ENCODE measurements at regions not wholly inside any gene's neighbourhood (a gene's known extent, or its start where the extent isn't known, plus 50 kb on each side); places are given as distances from the start of the nearest gene placed in this dataset.

GRCh38 chr2:104109356-104109755 is 744.6 kb upstream of the POU3F3 start:
- Histone ChIP-seq H4K20me1 (ENCODE audit: control insufficient read depth, insufficient read depth, insufficient read length) (no peaks in the 10 kb centered on the region), H2BK120ac (ENCODE audit: low read depth, low read length, poor library complexity, severe bottlenecking) (no peak overlapping the region), H3K4me1 (ENCODE audit: insufficient read depth, low read length) (no peaks in the 10 kb centered on the region), H2BK5ac (ENCODE audit: insufficient read length, low read length) (no peak overlapping the region), H3K23ac (ENCODE audit: insufficient read length, low read depth, low read length) (no peak overlapping the region), H2AK5ac (ENCODE audit: insufficient read length, low read length) (no peak overlapping the region), H3K4me2 (ENCODE audit: insufficient read depth, insufficient read length, low read length) (no peak overlapping the region), H2BK20ac (ENCODE audit: low read depth, low read length, poor library complexity, severe bottlenecking) (no peak overlapping the region), H4K5ac (ENCODE audit: insufficient read length, low read depth, low read length) (no peak overlapping the region), H3K79me2 (ENCODE audit: insufficient read depth, low read length) (no peaks in the 10 kb centered on the region), H4K91ac (ENCODE audit: insufficient read length, low read depth, low read length) (no peak overlapping the region), H2AFZ (ENCODE audit: low read length) (no peak overlapping the region), H3T11ph (ENCODE audit: low read length) (no peak overlapping the region), H2BK15ac (ENCODE audit: low read depth, low read length) (no peak overlapping the region), H3K9me3 (ENCODE audit: control insufficient read depth, low read depth, low read length) (no peaks in the 10 kb centered on the region), H2BK12ac (ENCODE audit: insufficient read length, low read depth, low read length) (no peak overlapping the region), H3K79me1 (ENCODE audit: insufficient read depth, low read depth, low read length, poor library complexity, severe bottlenecking) (no peaks in the 10 kb centered on the region), H3K14ac (ENCODE audit: insufficient read depth, low read length) (no peak overlapping the region), H3K56ac (ENCODE audit: insufficient read length, low read depth, low read length) (no peak overlapping the region), H3K4ac (ENCODE audit: low read depth, low read length) (no peak overlapping the region), H3K27me3 (ENCODE audit: insufficient read depth, low read length) (no peaks in the 10 kb centered on the region), H3K18ac (ENCODE audit: insufficient read length, low read depth, low read length) (no peak overlapping the region), H3K27ac (ENCODE audit: insufficient read length, low read depth, low read length) (no peak overlapping the region), H3K9ac (ENCODE audit: extremely low read depth, insufficient read length, low read length) (no peak overlapping the region), H3K23me2 (ENCODE audit: insufficient read length, low read depth, low read length, poor library complexity, severe bottlenecking) (no peaks in the 10 kb centered on the region), H4K8ac (replicated peaks; ENCODE audit: insufficient read length, low read depth, low read length) (no peak overlapping the region)
- Mint-ChIP-seq H3K27me3 (ENCODE audit: low read depth) (no peaks in the 10 kb centered on the region; the same call in 1 of the 2 replicates), H3K4me3 (no peak overlapping the region), H3K9me3 (no peaks in the 10 kb centered on the region), H3K27ac (no peak overlapping the region), H3K36me3 (ENCODE audit: insufficient read depth in 1 of 3, low read depth in 3 of 3) (no peaks in the 10 kb centered on the region), H3K4me1 (no peaks in the 10 kb centered on the region)
- DNase-seq, result no peak
- WGBS (ENCODE audit: extremely low coverage, insufficient read length, low lambda C conversion rate), result no CpG with 5 or more reads among the region's 8 CpGs
- TF ChIP-seq, protein P1, sequence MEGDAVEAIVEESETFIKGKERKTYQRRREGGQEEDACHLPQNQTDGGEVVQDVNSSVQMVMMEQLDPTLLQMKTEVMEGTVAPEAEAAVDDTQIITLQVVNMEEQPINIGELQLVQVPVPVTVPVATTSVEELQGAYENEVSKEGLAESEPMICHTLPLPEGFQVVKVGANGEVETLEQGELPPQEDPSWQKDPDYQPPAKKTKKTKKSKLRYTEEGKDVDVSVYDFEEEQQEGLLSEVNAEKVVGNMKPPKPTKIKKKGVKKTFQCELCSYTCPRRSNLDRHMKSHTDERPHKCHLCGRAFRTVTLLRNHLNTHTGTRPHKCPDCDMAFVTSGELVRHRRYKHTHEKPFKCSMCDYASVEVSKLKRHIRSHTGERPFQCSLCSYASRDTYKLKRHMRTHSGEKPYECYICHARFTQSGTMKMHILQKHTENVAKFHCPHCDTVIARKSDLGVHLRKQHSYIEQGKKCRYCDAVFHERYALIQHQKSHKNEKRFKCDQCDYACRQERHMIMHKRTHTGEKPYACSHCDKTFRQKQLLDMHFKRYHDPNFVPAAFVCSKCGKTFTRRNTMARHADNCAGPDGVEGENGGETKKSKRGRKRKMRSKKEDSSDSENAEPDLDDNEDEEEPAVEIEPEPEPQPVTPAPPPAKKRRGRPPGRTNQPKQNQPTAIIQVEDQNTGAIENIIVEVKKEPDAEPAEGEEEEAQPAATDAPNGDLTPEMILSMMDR (conservative IDR thresholded peaks at IDR 0.05), result no peak

Measured in H9 (cell line).